Smooth muscle cell (in vitro differentiated cells): ENCODE measurements at regions not wholly inside any gene's neighbourhood (a gene's known extent, or its start where the extent isn't known, plus 50 kb on each side); places are given as distances from the start of the nearest gene placed in this dataset.

Experiments used
- DNase-seq: peaks from one replicate; lab custom pipeline; 2025; ENCODE audit not compliant: unreplicated experiment; lab: John Stamatoyannopoulos, UW
- H2AFZ ChIP-seq: fragments of 200-600 bp; sonication (generic); 2 replicates; pipeline ENCODE4 v1.6.0; 2016; ENCODE audit warnings: antibody characterized with exemption, low read depth, mild to moderate bottlenecking
- H3F3A ChIP-seq: fragments of 200-600 bp; sonication (generic); 2 replicates; pipeline ENCODE4 v1.6.0; 2017; ENCODE audit warnings: antibody characterized with exemption, low read depth
- H3K27ac ChIP-seq: fragments of 200-600 bp; sonication (generic); 2 replicates; pipeline ENCODE4 v1.5.1; 2016; ENCODE audit warnings: low read depth, mild to moderate bottlenecking
- H3K27me3 ChIP-seq: fragments of 200-600 bp; sonication (generic); 2 replicates; pipeline ENCODE4 v1.6.1; 2016; ENCODE audit warnings: low read depth, mild to moderate bottlenecking
- H3K36me3 ChIP-seq: fragments of 200-600 bp; sonication (generic); 2 replicates; pipeline ENCODE4 v1.5.1; 2016; ENCODE audit warnings: low read depth
- H3K4me1 ChIP-seq: fragments of 200-600 bp; sonication (generic); 2 replicates; pipeline ENCODE4 v1.5.1; 2016; ENCODE audit warnings: low read depth
- H3K4me2 ChIP-seq: fragments of 200-600 bp; sonication (generic); 2 replicates; pipeline ENCODE4 v1.6.0; 2016; ENCODE audit warnings: mild to moderate bottlenecking
- H3K4me3 ChIP-seq: fragments of 200-600 bp; sonication (generic); 2 replicates; pipeline ENCODE4 v1.5.1; 2016; ENCODE audit warnings: mild to moderate bottlenecking
- H3K79me2 ChIP-seq: fragments of 200-600 bp; sonication (generic); 2 replicates; pipeline ENCODE4 v1.6.0; 2016; ENCODE audit warnings: low read depth, mild to moderate bottlenecking
- H3K9ac ChIP-seq: fragments of 200-600 bp; sonication (generic); 2 replicates; pipeline ENCODE4 v1.6.0; 2016; ENCODE audit warnings: low read depth
- H3K9me3 ChIP-seq: fragments of 200-600 bp; sonication (generic); replicated peaks from 2 replicates; pipeline ENCODE4 v1.5.1; 2016; ENCODE audit warnings: low read depth
- H4K20me1 ChIP-seq: fragments of 200-600 bp; sonication (generic); 2 replicates; pipeline ENCODE4 v1.6.0; 2016; ENCODE audit warnings: low read depth
- WGBS: methylation state at CpG from one replicate; pipeline ENCODE4 v1.1.7; 2016; ENCODE audit warnings: low lambda C conversion rate; 5-methylcytosine and 5-hydroxymethylcytosine counted together
- TF ChIP-seq, protein P1 (sequence below): fragments of 200-600 bp; sonication (generic); IDR thresholded peaks from 2 replicates; pipeline ENCODE4 v1.5.1; 2017; ENCODE audit warnings: borderline replicate concordance, mild to moderate bottlenecking, antibody characterized with exemption; ENCODE audit not compliant: insufficient read depth, poor library complexity, severe bottlenecking

DNA sequence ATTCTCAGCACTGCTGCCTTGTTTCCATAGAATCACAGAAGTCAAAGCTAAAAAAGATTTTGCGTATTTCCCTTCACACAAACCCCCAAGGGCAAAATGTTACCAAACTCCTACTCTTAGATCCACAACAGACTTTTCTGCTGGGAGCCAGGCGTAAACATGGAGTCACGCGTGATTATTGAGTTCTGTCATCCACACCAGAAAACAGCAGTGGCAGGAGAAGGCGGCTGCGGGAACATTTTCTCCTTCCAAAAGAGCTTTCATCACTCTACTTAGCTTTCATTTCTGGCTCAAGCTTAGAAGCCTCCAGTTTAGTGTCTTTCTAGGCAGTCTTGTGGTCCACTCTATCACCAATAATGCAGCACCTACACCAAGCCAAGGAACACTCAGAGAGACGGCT lies 712.9 kb upstream of the NRP1 start:
- no peaks in the 10 kb centered on the region for H3K27me3 ChIP-seq
- no peaks in the 10 kb centered on the region for H3K36me3 ChIP-seq
- 85% methylated on average over 7 of the region's 7 CpGs for WGBS
- no peak for DNase-seq
- peaks cover 11% of the 10 kb centered on the region for H3F3A ChIP-seq
- H3K4me1 ChIP-seq, result no peaks in the 10 kb centered on the region
- no peaks in the 10 kb centered on the region for H3K79me2 ChIP-seq
- H3K9ac ChIP-seq, result no peak overlapping the region
- TF ChIP-seq, protein P1, sequence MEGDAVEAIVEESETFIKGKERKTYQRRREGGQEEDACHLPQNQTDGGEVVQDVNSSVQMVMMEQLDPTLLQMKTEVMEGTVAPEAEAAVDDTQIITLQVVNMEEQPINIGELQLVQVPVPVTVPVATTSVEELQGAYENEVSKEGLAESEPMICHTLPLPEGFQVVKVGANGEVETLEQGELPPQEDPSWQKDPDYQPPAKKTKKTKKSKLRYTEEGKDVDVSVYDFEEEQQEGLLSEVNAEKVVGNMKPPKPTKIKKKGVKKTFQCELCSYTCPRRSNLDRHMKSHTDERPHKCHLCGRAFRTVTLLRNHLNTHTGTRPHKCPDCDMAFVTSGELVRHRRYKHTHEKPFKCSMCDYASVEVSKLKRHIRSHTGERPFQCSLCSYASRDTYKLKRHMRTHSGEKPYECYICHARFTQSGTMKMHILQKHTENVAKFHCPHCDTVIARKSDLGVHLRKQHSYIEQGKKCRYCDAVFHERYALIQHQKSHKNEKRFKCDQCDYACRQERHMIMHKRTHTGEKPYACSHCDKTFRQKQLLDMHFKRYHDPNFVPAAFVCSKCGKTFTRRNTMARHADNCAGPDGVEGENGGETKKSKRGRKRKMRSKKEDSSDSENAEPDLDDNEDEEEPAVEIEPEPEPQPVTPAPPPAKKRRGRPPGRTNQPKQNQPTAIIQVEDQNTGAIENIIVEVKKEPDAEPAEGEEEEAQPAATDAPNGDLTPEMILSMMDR, result no peak
- H3K4me2 ChIP-seq, result no peak overlapping the region
- H4K20me1 ChIP-seq, result no peaks in the 10 kb centered on the region
- no peak overlapping the region for H2AFZ ChIP-seq
- H3K4me3 ChIP-seq, result no peak overlapping the region
- H3K27ac ChIP-seq, result no peak overlapping the region
- H3K9me3 ChIP-seq, result no peaks in the 10 kb centered on the region

DNA sequence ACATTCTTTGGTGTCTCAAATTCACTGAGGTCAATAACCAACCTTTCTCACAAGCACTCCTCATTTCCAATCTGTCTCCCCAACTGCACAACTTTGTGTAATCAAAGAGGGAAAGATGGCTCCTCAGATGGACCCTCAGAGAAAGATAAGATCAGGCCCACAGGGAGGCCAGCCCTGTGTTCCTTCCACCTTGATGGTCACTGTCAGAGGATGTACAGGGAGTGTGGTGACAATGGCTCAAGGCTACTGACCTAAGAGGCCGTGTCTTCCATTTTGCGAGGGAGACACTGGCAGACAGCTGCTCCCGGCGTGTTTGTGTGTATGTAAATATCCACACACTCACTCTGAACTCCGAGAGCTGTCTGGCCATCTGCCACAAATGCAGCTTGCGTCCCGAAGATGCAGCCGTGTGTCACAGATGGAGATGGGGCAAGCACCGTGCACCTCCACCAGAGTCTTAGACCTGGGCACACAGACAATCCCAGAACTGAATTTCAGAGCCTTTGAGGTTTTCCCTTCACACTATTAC lies 712.1 kb upstream of the NRP1 start:
- DNase-seq, result no peak
- 55% methylated on average over 9 of the region's 9 CpGs for WGBS
- no peak overlapping the region for H3K9ac ChIP-seq
- no peaks in the 10 kb centered on the region for H3K27me3 ChIP-seq
- H3K9me3 ChIP-seq, result no peaks in the 10 kb centered on the region
- H3K27ac ChIP-seq, result no peak overlapping the region
- no peaks in the 10 kb centered on the region for H4K20me1 ChIP-seq
- no peaks in the 10 kb centered on the region for H3K4me1 ChIP-seq
- no peak overlapping the region for H3K4me3 ChIP-seq
- no peak overlapping the region for H3K4me2 ChIP-seq
- H3K79me2 ChIP-seq, result no peaks in the 10 kb centered on the region
- H3F3A ChIP-seq, result peaks cover 11% of the 10 kb centered on the region
- TF ChIP-seq, protein P1, result no peak
- no peak overlapping the region for H2AFZ ChIP-seq
- no peaks in the 10 kb centered on the region for H3K36me3 ChIP-seq

DNA sequence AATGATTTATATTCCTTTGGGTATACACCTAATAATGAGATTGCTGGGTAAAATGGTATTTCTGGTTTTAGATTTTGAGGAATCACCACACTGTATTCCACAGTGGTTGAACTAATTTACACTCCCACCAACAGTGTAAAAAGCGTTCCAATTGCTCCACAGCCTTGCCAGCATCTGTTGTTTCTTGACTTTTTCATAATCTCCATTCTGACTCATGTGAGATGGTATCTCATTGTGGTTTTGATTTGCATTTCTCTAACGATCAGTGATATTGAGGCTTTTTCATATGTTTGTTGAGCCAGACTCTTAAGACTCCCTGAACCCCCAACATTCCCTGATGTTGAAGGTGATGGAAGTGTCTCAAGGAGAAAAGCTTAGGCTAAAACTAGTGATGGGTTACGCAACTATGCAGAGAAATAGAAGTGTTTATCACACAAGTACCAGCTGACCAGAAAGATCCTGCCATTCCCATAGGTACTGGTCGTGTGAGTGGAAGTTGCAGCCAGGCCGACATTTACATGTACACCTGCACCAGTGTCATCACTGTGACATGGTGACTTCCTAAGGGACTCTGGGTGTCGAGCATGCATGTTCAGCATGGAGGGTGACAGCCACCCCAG lies 711.2 kb upstream of the NRP1 start:
- no peaks in the 10 kb centered on the region for H4K20me1 ChIP-seq

More for the DNA sequence above, 711.2 kb upstream of the NRP1 start:
- Histone ChIP-seq H3K9me3 (no peaks in the 10 kb centered on the region), H3F3A (peaks cover 7% of the 10 kb centered on the region), H3K36me3 (no peaks in the 10 kb centered on the region), H3K79me2 (no peaks in the 10 kb centered on the region), H2AFZ (no peak overlapping the region), H3K27me3 (no peaks in the 10 kb centered on the region), H3K27ac (peak overlapping the region; percentile 29), H3K4me1 (no peaks in the 10 kb centered on the region), H3K9ac (no peak overlapping the region), H3K4me3 (no peak overlapping the region), H3K4me2 (no peak overlapping the region)
- DNase-seq, result no peak
- 69% methylated on average over 6 of the region's 6 CpGs for WGBS
- TF ChIP-seq, protein P1, result no peak
